ENCODE measurements at regions not wholly inside any gene's neighbourhood (a gene's known extent, or its start where the extent isn't known, plus 50 kb on each side); places are given as distances from the start of the nearest gene placed in this dataset.

DNA sequence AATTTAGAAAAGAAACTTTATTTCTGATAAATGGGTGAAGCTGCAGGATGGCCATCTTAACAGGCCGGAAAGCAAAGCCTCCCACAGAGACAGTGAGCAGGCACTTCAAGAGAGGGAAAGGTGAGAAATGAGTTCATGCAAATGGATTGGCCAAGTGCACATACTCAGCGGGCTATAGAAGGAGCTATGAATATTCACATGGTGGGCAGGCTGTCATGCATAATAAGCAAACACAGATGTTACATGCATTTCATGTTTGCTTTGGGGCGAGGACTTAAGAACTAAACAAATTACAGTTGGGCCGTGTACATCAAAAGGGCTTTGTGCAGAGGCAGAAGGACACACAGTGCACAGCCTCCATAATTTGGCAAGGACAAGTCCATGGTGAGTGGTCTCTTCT, 69.8 kb upstream of the MAL start:
- H4K20me1 ChIP-seq (ENCODE audit: control insufficient read depth, extremely low read depth, insufficient read depth, low read length) = no peaks in the 10 kb centered on the region
- no peak for DNase-seq (ENCODE audit: low read depth, low spot score)
- H3K4me1 ChIP-seq (ENCODE audit: control insufficient read depth, extremely low read depth, insufficient read depth, low read length) = no peaks in the 10 kb centered on the region
- no peaks in the 10 kb centered on the region for H3K9me3 ChIP-seq (ENCODE audit: control insufficient read depth, low read depth, low read length)
- H3K27ac ChIP-seq (ENCODE audit: control insufficient read depth, insufficient read depth, low read length) = no peak overlapping the region
- no peak overlapping the region for H3K4me2 ChIP-seq (ENCODE audit: control insufficient read depth, extremely low read depth, insufficient read depth, low read depth, low read length)
- no peak for FAIRE-seq
- TF ChIP-seq, protein P1, sequence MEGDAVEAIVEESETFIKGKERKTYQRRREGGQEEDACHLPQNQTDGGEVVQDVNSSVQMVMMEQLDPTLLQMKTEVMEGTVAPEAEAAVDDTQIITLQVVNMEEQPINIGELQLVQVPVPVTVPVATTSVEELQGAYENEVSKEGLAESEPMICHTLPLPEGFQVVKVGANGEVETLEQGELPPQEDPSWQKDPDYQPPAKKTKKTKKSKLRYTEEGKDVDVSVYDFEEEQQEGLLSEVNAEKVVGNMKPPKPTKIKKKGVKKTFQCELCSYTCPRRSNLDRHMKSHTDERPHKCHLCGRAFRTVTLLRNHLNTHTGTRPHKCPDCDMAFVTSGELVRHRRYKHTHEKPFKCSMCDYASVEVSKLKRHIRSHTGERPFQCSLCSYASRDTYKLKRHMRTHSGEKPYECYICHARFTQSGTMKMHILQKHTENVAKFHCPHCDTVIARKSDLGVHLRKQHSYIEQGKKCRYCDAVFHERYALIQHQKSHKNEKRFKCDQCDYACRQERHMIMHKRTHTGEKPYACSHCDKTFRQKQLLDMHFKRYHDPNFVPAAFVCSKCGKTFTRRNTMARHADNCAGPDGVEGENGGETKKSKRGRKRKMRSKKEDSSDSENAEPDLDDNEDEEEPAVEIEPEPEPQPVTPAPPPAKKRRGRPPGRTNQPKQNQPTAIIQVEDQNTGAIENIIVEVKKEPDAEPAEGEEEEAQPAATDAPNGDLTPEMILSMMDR (optimal IDR thresholded peaks at IDR 0.05 in 1 of 3, IDR thresholded peaks at IDR 0.05 in 1 of 3, conservative IDR thresholded peaks at IDR 0.05 in 1 of 3; ENCODE audit: extremely low read depth in 1 of 3, insufficient read depth in 2 of 3, low read length in 3 of 3) = no peak
- TF ChIP-seq EZH2 (IDR thresholded peaks at IDR 0.05; ENCODE audit: low read length) = no peak
- H3K79me2 ChIP-seq (ENCODE audit: control insufficient read depth, insufficient read depth, low read length) = no peaks in the 10 kb centered on the region
- dilution Hi-C loops (cut with MboI; ENCODE audit: extremely low pct_ligation_motif_present, low sequenced_read_pairs) = no loop called here
- H3K36me3 ChIP-seq (ENCODE audit: control insufficient read depth in 2 of 2, extremely low read depth in 1 of 2, insufficient read depth in 2 of 2, low read length in 2 of 2) = no peaks in the 10 kb centered on the region
- no peaks in the 10 kb centered on the region for H3K27me3 ChIP-seq (ENCODE audit: control insufficient read depth, extremely low read depth, insufficient read depth, low read length)
- H3K9me1 ChIP-seq (ENCODE audit: control insufficient read depth, extremely low read depth, insufficient read depth, low read length) = no peaks in the 10 kb centered on the region
- H2AFZ ChIP-seq (ENCODE audit: control insufficient read depth, low read length) = no peak overlapping the region
- no peak overlapping the region for H3K4me3 ChIP-seq (ENCODE audit: control insufficient read depth in 2 of 3, extremely low read depth in 1 of 3, insufficient read depth in 2 of 3, low read depth in 1 of 3, low read length in 3 of 3)
- H3K9ac ChIP-seq (ENCODE audit: control insufficient read depth, extremely low read depth, insufficient read depth, low read length) = no peak overlapping the region

DNA sequence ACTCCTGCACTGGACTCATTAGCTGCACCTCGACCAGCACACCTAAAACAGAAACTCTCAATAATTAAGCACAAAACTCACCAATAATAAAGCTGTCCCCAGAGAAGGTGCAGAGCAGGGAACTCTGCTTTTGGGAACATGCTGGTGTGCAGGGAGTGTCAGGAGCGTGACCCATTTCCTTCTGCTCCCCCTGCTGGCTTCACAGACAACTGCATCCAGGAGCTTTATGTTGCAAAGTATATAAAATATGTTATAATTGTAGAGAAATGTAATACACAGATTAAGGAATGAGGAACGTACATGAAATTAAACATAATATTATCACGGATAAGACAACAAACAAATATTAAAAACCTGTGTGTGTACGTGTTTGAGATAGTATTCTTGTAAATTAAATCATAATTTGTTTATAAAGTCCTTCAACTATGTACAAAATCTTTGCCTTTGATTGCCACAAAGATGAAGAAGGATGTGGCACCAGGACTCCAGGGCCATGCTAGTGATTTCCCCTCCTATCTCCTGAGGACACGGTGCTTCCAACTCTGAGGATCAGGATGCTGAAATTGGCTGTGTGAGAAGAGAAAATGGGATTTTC, 68.6 kb upstream of the MAL start:
- dilution Hi-C loops (cut with MboI; ENCODE audit: extremely low pct_ligation_motif_present, low sequenced_read_pairs) = no loop called here
- H3K4me1 ChIP-seq (ENCODE audit: control insufficient read depth, extremely low read depth, insufficient read depth, low read length) = no peaks in the 10 kb centered on the region
- DNase-seq (ENCODE audit: low read depth, low spot score) = no peak
- no peak overlapping the region for H3K4me2 ChIP-seq (ENCODE audit: control insufficient read depth, extremely low read depth, insufficient read depth, low read depth, low read length)
- H3K9me1 ChIP-seq (ENCODE audit: control insufficient read depth, extremely low read depth, insufficient read depth, low read length) = no peaks in the 10 kb centered on the region
- H3K9ac ChIP-seq (ENCODE audit: control insufficient read depth, extremely low read depth, insufficient read depth, low read length) = no peak overlapping the region
- H3K4me3 ChIP-seq (ENCODE audit: control insufficient read depth in 2 of 3, extremely low read depth in 1 of 3, insufficient read depth in 2 of 3, low read depth in 1 of 3, low read length in 3 of 3) = no peak overlapping the region
- no peak for FAIRE-seq
- H3K27ac ChIP-seq (ENCODE audit: control insufficient read depth, insufficient read depth, low read length) = no peak overlapping the region
- no peaks in the 10 kb centered on the region for H4K20me1 ChIP-seq (ENCODE audit: control insufficient read depth, extremely low read depth, insufficient read depth, low read length)
- H3K27me3 ChIP-seq (ENCODE audit: control insufficient read depth, extremely low read depth, insufficient read depth, low read length) = no peaks in the 10 kb centered on the region
- no peaks in the 10 kb centered on the region for H3K36me3 ChIP-seq (ENCODE audit: control insufficient read depth in 2 of 2, extremely low read depth in 1 of 2, insufficient read depth in 2 of 2, low read length in 2 of 2)
- H3K9me3 ChIP-seq (ENCODE audit: control insufficient read depth, low read depth, low read length) = no peaks in the 10 kb centered on the region
- TF ChIP-seq, protein P1 (optimal IDR thresholded peaks at IDR 0.05 in 1 of 3, IDR thresholded peaks at IDR 0.05 in 1 of 3, conservative IDR thresholded peaks at IDR 0.05 in 1 of 3; ENCODE audit: extremely low read depth in 1 of 3, insufficient read depth in 2 of 3, low read length in 3 of 3) = peak; percentile 76 to 84 (median 77)
- no peak for TF ChIP-seq EZH2 (IDR thresholded peaks at IDR 0.05; ENCODE audit: low read length)
- H2AFZ ChIP-seq (ENCODE audit: control insufficient read depth, low read length) = no peak overlapping the region
- no peaks in the 10 kb centered on the region for H3K79me2 ChIP-seq (ENCODE audit: control insufficient read depth, insufficient read depth, low read length)

Measured in keratinocyte (primary cell).